Gastrocnemius medialis (tissue), 4 donors: ENCODE measurements at regions not wholly inside any gene's neighbourhood (a gene's known extent, or its start where the extent isn't known, plus 50 kb on each side); places are given as distances from the start of the nearest gene placed in this dataset.

Experiments
- ATAC-seq, 2 donors: fragments of 150-250 bp; one replicate each; pipeline ENCODE4 v1.9.1; 2016
- DNase-seq, 2 donors: peaks; one replicate each; pipeline ENCODE4 v3.0.0-alpha.2; 2019
- H3K27ac ChIP-seq, 4 donors: fragments of 200-600 bp; sonication (generic); 1 replicate in 1 of 4; 2 replicates in 3 of 4; pipeline ENCODE4 v1.5.1; 2016 to 2018; ENCODE audit warnings: mild to moderate bottlenecking in 2 of 4, moderate library complexity in 1 of 4
- H3K27me3 ChIP-seq, 3 donors: fragments of 200-600 bp; sonication (generic) in 2 of 3; 1 replicate in 1 of 3; 2 replicates in 2 of 3; pipeline versions ENCODE4 v1.5.1 to v1.6.0; 2016 to 2019; ENCODE audit warnings: mild to moderate bottlenecking in 1 of 3, moderate library complexity in 1 of 3
- H3K36me3 ChIP-seq, 2 donors: fragments of 200-600 bp; sonication (generic) in 1 of 2; one replicate each; pipeline ENCODE4 v1.5.1; 2017 to 2018
- H3K4me1 ChIP-seq, 2 donors: fragments of 200-600 bp; sonication (generic) in 1 of 2; one replicate each; pipeline ENCODE4 v1.5.1; 2016 to 2017; ENCODE audit warnings: mild to moderate bottlenecking in 2 of 2
- H3K4me3 ChIP-seq, 4 donors: fragments of 200-600 bp; sonication (generic) in 3 of 4; 1 replicate in 1 of 4; 2 replicates in 3 of 4; pipeline ENCODE4 v1.5.1; 2016 to 2019; ENCODE audit warnings: mild to moderate bottlenecking in 2 of 4
- H3K9me3 ChIP-seq, 3 donors: fragments of 200-600 bp; sonication (generic) in 2 of 3; 1 replicate in 1 of 3; 2 replicates in 2 of 3; pipeline ENCODE4 v1.5.1; 2016 to 2019
- CTCF ChIP-seq, 5 experiments: fragments of 450-650 bp in 3 of 5; fragments of 200-600 bp in 2 of 5; sonication (generic) in 2 of 5; IDR thresholded peaks in 4 of 5; conservative IDR thresholded peaks in 1 of 5; 1 replicate in 4 of 5; 2 replicates in 1 of 5; pipeline ENCODE4 v1.5.1; 2016 to 2019; ENCODE audit warnings: antibody characterized with exemption in 5 of 5, mild to moderate bottlenecking in 3 of 5, moderate library complexity in 3 of 5
- POLR2A ChIP-seq, 2 donors: fragments of 450-650 bp; IDR thresholded peaks; one replicate each; pipeline ENCODE4 v1.6.1; 2017; ENCODE audit warnings: antibody characterized with exemption in 2 of 2, mild to moderate bottlenecking in 2 of 2, moderate library complexity in 2 of 2
- in situ Hi-C, 4 donors: fragments of 200-750 bp; cut with MboI; loops; one replicate each; pipeline versions ENCODE4 v1.15.0 to v1.8.0; 2017; ENCODE audit warnings: low sequenced_read_pairs in 4 of 4
- intact Hi-C: fragments of 100-400 bp; cut with DNase I; formaldehyde crosslinking; loops from one replicate; pipeline ENCODE4 v1.15.1; 2023; ENCODE audit warnings: low total_unique reads

- in situ Hi-C loops = no loop called here
- Histone ChIP-seq H3K4me1 (no peaks in the 10 kb centered on the region), H3K36me3 (no peaks in the 10 kb centered on the region), H3K27me3 (no peaks in the 10 kb centered on the region), H3K4me3 (no peak overlapping the region), H3K9me3 (no peaks in the 10 kb centered on the region), H3K27ac (no peak overlapping the region)
- ATAC-seq = no peak
- TF ChIP-seq CTCF (IDR thresholded peaks at IDR 0.05 in 4 of 5, conservative IDR thresholded peaks at IDR 0.05 in 1 of 5) (no peak), POLR2A (IDR thresholded peaks at IDR 0.05) (no peak)
- intact Hi-C loops = no loop called here
- DNase-seq = no peak
Measured at GRCh38 chr5:4258170-4258569, 662.5 kb downstream of the IRX1 start.

- no peak for ATAC-seq
- intact Hi-C loops = no loop called here
Measured at GRCh38 chr5:4271193-4271592, 675.6 kb downstream of the IRX1 start.

GRCh38 chr5:4275232-4275631 lies 679.6 kb downstream of the IRX1 start:
- H3K27me3 ChIP-seq = no peaks in the 10 kb centered on the region
- H3K36me3 ChIP-seq = no peaks in the 10 kb centered on the region
- H3K9me3 ChIP-seq = no peaks in the 10 kb centered on the region
- no peak overlapping the region for H3K4me3 ChIP-seq
- H3K27ac ChIP-seq = no peak overlapping the region
- no peak for TF ChIP-seq CTCF (IDR thresholded peaks at IDR 0.05 in 4 of 5, conservative IDR thresholded peaks at IDR 0.05 in 1 of 5)
- no peak for ATAC-seq
- DNase-seq = no peak
- intact Hi-C loops = no loop called here
- no peaks in the 10 kb centered on the region for H3K4me1 ChIP-seq
- in situ Hi-C loops = no loop called here

More at GRCh38 chr5:4271193-4271592, 675.6 kb downstream of the IRX1 start:
- Histone ChIP-seq H3K27me3 (no peaks in the 10 kb centered on the region), H3K4me1 (no peaks in the 10 kb centered on the region), H3K27ac (no peak overlapping the region), H3K36me3 (no peaks in the 10 kb centered on the region), H3K4me3 (no peak overlapping the region), H3K9me3 (no peaks in the 10 kb centered on the region)
- no peak for DNase-seq
- no peak for TF ChIP-seq CTCF (IDR thresholded peaks at IDR 0.05 in 4 of 5, conservative IDR thresholded peaks at IDR 0.05 in 1 of 5)
- no peak for TF ChIP-seq POLR2A (IDR thresholded peaks at IDR 0.05)
- in situ Hi-C loops = no loop called here

GRCh38 chr5:4294878-4295277 lies 699.2 kb downstream of the IRX1 start:
- no peak for ATAC-seq
- no peaks in the 10 kb centered on the region for H3K27me3 ChIP-seq
- in situ Hi-C loops (no loop called here), intact Hi-C loops (no loop called here)
- no peak overlapping the region for H3K4me3 ChIP-seq
- TF ChIP-seq CTCF (IDR thresholded peaks at IDR 0.05 in 4 of 5, conservative IDR thresholded peaks at IDR 0.05 in 1 of 5) (no peak), POLR2A (IDR thresholded peaks at IDR 0.05) (no peak)
- DNase-seq = no peak
- no peaks in the 10 kb centered on the region for H3K4me1 ChIP-seq
- H3K27ac ChIP-seq = no peak overlapping the region
- H3K36me3 ChIP-seq = no peaks in the 10 kb centered on the region
- H3K9me3 ChIP-seq = no peaks in the 10 kb centered on the region

GRCh38 chr5:4295663-4296339 lies 700.2 kb downstream of the IRX1 start:
- Histone ChIP-seq H3K9me3 (no peaks in the 10 kb centered on the region), H3K27ac (no peak overlapping the region), H3K36me3 (no peaks in the 10 kb centered on the region), H3K4me3 (no peak overlapping the region), H3K27me3 (no peaks in the 10 kb centered on the region), H3K4me1 (no peaks in the 10 kb centered on the region)
- intact Hi-C loops (no loop called here), in situ Hi-C loops (no loop called here)
- DNase-seq = no peak
- ATAC-seq = no peak
- TF ChIP-seq POLR2A (IDR thresholded peaks at IDR 0.05) (no peak), CTCF (IDR thresholded peaks at IDR 0.05 in 4 of 5, conservative IDR thresholded peaks at IDR 0.05 in 1 of 5) (peak in 2 of 5 experiments; percentile 10 to 30)
